GM21737 (cell line): ENCODE measurements at regions not wholly inside any gene's neighbourhood (a gene's known extent, or its start where the extent isn't known, plus 50 kb on each side); places are given as distances from the start of the nearest gene placed in this dataset.
"Not testable (repeated sequence)": the region's sequence is repeated elsewhere in the genome, so short reads cannot be mapped to it uniquely, and the experiment has no call there.

Experiments
- ATAC-seq: cut with Tn5 transposase; IDR thresholded peaks from one replicate; pipeline ENCODE4 v1.9.1; 2021; ENCODE audit warnings: mild to moderate bottlenecking, moderate library complexity; ENCODE audit not compliant: unreplicated experiment

DNA sequence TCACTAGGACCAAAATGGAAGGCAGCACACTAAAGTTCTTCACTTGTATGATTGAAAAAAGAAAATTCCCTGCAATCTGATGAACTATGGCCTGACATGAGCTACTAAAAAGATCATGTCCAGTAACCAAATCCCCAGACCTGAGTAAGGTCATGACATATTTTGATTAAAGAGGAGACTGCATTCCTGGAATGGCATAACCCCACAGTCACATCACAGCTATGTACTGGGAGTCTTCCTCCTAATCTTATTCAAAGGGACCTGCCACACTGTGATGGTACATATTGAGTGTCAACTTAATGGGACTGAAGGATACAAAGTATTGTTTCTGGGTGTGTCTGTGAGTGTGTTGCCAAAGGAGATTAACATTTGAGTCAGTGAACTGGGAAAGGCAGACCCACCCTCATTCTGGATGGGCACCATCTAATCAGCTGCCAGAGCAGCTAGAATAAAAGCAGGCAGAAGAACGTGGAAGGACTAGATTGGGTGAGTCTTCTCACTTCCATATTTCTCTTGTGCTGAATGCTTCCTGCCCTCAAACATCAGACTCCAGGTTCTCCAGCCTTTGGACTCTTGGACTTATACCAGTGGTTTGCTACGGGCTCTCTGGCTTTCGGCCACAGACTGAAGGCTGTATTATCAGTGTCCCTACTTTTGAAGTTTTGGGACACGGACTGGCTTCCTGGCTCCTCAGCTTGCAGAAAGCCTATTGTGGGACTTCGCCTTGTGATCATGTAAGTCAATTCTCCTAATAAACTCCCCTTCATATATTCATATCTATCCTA lies 345.0 kb downstream of the TMEM38B start:
- ATAC-seq = no peak

DNA sequence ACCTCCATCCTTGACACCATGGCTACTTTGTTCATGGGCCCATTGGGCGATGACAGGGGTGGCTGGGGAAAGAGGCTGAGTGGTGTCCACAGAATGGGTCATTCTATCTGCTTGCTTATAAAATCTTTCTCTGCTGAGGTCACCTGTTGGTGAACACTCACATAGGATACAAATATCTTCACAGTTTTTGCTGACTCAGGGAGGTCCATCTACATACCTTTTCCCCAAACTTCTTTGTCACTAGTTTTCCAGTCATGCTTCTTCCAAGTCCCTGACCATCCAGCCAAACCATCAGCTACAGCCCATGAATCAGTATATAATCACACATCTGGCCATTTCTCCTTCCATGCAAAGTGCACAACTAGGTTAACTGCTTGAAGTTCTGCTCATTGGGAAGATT lies 347.6 kb downstream of the TMEM38B start:
- ATAC-seq = not testable (repeated sequence)

DNA sequence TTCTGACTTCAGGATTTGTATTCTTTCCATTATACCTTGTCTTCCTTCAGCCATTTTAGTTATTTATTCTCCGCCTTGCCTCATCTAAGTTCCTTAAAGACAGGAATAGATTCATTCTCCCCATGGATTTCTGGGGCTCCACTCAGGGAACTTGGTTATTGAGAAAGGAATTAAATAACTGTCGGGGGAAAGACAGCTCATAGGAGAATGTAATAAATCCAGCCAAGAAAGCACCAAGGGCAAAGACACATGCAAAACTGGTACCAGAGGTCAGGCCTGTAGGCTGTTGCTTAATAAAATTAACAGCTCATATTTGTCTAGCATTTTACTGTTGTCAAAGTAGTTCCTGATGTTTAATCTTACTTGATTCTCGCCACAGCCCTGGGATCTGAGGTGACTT lies 357.2 kb downstream of the TMEM38B start:
- no peak for ATAC-seq

DNA sequence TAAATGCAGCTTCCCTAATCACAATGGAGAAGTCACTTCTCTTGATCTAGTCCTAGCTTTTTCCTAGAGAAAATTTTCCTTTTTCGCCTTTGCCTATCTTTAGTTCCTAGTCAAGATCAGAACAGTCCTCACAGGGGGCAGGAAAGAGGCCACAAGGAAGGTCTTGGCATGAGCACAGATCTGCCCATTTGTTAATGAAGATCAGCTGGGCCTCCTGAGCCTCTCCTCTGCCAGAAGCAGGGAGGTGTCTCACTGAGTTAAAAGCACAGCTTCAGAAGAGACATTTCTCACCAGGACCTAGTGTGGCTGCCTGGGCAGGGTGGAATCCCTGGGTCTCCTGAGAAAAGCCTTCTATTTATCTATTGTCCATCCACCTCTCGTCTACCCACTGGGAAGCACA lies 357.8 kb downstream of the TMEM38B start:
- no peak for ATAC-seq

DNA sequence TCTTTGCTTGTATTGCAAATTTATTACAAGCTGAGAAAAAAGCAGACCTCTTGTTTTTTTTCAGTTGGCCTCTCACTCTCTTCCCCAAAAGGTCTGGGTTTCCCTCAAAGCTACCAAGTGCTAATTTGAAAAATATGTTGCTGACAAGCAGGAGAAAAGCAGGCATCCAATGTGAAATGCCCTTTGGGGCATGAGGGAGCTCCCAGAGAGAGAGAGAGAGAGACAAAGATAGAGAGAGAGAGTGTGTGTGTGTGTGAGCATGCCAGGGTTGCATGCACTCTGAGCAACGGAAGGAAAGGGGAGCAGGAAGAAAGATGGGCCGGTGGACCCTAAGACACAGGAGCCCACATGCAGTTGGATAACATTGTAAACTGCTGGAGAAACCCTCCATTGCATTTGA lies 358.4 kb downstream of the TMEM38B start:
- no peak for ATAC-seq

DNA sequence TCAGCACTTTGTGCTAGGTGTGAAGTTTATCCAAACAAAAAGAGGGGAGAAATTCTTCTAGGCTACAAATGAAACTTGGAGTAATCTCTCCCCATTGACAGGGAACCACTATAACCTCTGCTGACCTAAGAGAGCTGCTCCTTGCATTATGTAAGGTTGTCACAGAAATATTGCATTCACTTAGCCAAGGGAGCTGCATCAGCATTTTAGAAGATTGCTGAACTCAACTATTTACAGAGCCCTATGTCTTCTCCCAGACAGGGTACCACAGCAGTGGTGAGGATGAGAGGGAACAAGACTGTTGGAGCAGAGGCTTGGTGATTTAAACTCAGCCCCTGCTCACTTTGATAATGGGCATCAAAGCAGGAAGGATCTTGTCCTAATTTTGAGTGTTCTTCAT lies 362.0 kb downstream of the TMEM38B start:
- ATAC-seq = no peak

DNA sequence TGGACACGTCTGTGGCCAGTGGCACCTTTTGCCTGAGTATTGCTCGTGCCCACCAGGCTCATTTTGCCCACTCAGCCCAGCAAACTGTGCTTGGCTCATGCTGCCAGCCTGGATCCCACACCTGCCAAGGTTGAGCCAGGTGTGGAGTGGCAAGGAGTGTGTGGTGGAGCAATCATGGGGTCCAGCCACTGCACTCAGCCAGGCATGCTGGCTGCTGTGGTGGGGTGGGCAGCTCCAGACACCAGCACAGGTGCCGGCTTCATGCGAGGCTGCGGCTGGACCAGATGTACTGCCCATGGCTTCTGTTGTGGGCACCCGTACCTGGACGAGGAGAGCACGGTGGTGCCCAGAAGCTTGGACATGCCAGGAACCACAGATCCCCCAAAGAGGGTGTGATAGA lies 364.1 kb downstream of the TMEM38B start:
- ATAC-seq = no peak

DNA sequence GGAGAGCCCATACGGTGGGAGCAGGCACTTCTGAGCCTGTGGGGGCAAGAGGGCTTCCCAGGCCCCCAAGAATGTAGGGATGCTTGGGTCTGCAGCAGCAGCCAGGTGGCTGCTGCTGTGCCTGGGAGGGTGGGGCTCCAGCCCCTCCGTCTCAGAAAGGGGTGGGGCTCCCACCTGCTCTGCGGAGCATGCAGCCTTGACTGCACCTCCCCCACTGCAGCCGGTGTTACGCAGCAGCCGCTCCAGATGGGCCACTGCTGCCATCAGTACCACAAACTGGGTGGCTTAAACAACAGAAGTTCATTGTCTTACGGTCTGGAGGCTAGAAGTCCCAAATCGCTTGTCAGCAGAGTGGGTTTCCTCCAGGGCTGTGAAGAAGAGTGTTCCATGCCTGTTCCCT lies 365.5 kb downstream of the TMEM38B start:
- no peak for ATAC-seq

DNA sequence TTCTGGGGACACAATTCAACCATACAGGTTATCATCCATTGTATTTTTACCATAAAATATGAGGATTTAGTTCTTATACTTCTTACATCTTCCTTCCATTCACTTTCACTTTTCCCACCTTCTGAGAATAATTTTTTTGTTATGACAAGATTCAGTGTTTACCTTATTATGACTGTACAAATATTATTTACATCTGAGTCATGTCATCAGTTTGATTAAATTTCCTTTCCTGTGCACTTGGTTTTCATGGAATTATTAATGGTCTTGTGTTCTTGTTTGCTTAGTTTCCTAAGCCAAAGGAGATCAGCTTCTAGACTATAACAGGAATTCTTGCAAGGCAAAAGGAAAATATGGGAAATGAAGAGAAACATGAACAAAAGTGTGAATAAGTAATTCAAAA lies 366.5 kb downstream of the TMEM38B start:
- no peak for ATAC-seq

DNA sequence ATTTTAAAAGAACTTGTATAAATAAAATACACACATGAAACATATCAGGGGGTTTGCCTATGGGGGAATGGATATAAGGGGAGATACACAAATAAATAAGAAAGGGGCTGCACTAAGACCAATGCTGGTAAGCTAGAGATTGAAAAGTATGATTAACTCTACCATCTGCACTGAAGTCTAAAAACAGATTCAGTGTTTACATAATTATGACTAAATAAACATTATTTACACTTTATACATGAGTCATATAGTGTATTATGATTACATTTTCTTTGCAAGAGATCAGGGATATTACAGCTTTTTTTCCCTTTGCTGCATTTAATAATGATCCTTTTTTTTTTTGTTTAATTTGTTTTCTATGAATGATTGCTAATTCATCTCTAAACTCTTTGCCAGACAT lies 367.9 kb downstream of the TMEM38B start:
- no peak for ATAC-seq

DNA sequence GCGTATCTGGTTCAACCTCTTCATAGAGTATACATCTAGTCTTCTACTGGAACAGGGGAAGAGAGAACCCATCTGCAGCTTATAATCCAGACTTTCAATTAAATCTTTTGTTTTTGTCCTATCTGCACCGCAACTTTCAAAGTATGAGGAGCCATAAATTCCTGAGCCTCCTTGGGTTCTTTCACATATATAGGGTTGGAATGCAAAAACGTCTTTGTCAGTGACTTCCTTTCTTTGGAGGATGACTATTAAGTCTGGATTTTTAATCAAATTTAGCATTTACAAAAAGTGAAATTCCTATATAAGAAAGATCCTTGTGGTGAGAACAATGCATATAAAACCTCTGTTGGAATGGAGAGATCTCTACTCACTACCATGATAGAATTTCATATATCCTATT lies 370.8 kb downstream of the TMEM38B start:
- no peak for ATAC-seq

DNA sequence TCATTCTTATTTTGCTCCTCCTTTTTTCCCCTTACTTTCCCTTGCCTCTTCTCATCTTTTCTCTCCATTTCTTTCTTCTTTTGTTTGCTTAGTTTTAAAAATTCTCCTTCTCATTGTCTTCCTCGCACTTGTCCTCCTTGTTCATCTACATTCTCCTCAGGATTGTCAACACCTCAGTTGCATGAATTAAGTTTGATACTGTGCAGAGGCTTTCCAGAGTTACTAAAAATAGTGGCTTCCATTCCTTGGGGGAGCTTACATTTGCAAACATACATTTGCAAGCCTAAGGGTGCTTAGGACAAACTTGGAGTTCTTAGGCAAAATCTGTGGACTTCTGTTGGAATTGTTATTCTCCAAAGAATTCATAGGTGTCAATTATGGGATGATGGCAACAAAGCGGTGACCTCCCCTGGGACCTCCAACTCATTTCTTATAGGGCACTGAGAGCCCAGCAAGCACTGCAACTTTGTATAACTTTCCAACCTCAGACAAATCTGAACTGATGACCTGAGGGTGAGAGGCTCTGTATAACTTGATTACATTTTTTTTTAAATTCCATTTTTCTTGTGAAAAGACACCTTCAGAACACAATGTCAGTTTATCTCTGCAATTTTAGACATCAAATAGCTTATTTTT lies 371.4 kb downstream of the TMEM38B start:
- no peak for ATAC-seq

DNA sequence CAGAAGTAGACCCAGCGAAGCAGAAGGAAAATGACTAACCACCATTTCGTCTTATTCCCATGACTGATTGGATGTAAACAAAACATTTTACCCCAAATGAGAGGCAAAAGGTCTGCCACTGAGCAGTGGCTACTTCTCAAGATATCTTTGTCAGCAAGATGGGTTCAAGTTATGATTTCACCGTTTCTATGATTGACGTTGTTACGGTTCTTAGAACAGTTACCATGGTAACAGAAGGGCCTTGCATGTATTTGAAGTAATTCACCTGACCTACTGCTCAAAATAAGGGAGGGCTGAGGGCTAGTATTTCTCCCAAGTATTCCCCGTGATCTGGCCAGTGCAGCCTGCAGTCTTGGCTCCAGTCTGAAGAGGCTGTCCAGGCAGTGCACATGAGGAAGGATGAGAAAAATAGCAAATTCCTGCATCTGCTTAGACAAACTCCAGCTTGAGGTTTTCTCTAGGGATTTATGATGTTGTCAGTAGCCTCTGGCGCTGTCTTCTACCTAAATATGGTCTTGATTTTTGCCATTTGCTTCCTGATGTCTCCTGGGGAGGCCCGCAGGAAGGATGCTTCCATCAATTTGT lies 372.7 kb downstream of the TMEM38B start:
- ATAC-seq = no peak

DNA sequence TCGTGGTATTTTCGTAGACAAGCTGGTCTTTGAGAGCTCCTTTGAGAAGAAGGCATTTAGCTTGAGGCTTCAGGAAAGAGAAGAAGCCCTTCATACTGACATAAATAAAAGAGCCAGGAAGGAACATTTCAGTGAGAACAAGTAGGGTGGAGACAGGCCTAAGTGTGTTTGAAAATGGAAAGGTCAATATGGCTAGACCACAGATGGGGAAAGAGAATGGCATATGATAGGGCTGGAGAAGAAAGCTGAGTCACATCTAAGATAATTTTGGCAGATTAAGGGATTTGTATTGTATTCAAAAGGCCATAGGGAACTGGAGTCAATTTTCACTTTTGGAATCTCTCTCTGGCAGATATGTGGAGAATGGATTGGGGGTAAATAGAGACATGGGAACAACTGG lies 374.9 kb downstream of the TMEM38B start:
- ATAC-seq = no peak

DNA sequence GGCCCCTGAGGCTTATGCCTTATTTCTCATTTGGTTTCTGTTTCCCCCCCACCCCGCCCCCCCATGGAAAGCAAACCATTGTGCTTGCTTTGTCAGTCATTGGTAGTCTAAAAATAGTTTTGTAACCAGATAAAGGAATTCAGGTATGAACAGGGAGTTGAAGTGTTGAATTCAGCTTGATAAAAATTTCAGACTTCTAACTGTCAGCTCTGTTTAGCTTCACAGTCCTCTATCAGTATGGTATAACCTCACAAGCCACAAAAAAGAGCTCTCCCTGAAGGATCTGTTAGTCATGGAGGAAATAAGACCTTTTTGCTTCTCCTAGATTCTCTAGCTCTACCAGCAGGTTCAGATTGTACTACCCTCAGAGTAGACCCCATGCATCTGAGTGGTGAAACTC lies 378.1 kb downstream of the TMEM38B start:
- no peak for ATAC-seq

DNA sequence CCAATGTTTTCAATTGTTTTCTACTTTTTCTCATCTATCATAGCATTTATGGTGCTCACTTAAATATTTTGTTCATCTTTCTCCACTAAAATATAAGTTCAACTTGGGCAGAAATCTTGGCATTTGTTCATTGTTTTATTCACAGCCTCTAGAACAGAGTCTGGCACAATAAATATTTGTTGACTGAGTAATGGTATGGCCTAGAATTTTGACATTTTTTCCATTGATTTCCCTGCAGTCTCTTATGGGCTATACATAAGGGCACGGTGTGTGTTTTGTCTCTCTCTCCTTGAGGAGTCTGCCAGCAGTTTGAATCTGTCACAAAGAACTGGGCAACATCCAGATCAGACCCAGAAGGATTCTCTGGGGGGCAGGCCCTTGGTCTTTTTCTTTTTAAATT lies 379.7 kb downstream of the TMEM38B start:
- no peak for ATAC-seq

DNA sequence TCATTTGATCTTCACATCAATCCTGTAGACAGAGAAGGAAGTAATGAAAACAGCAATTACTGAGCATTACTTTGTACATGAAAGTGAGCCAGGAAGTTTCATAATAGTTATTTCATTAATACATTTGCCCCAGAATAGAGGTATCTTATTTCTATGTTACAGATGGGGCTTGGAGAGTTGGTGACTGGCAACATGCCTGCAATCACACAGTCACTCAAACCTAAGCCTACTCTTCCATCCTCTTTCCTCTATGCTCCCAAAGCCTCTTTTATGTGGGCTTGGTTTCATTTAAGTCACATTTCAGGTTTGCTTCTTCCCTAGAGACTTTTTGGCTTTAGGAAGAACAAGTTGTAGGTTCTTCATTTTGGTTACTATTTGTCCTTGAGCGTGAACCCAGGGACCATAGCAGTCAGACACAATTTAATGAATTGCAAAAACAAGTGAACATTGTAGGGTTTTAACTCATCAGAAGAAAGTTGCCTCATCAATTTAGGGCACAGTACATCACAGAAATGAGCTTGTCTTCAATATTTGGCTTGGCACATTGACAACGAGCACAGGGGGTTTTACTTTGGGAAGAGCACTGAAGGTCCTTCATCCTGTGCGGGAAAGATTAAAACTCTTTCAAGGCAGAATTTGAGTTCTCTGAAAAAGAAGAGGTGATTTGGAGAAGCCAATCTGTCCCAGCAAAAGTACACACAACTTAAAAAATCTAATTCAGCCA lies 381.1 kb downstream of the TMEM38B start:
- ATAC-seq = no peak

DNA sequence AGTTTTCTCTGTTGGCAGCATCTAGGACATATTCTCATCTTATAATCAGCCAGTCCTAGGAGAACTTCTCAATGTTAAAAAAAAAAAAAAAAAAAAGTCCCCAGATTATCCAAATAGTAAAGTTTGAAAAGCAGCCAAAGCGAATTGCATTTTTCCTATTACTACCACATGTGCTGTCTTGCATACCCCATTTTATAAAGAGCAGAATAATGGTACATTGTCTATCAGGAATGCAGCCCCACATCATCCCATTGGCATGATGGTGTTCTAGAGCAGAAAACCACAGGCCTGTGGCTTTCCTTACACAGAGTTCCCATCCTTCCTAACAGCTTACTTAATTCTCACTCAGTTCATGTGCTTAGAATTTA lies 381.6 kb downstream of the TMEM38B start:
- ATAC-seq = no peak

DNA sequence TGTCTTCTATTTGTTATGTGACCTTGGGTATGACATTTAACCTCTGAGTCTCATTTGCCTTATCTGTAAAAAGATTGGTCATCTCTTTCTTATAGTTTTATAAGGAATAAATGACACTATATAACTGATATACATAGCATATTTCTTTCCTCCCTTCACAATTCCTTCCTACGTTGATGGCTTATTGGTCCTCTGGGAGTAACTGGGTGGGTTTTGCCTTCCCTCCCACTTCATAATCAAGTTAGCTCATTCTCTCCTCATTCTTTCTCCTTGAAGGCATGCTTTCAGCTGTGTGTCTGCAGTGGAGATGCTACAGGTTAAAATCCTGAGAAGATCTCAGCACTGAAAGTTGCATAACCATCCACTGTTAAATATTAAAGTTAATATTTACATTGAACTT lies 382.4 kb downstream of the TMEM38B start:
- no peak for ATAC-seq

DNA sequence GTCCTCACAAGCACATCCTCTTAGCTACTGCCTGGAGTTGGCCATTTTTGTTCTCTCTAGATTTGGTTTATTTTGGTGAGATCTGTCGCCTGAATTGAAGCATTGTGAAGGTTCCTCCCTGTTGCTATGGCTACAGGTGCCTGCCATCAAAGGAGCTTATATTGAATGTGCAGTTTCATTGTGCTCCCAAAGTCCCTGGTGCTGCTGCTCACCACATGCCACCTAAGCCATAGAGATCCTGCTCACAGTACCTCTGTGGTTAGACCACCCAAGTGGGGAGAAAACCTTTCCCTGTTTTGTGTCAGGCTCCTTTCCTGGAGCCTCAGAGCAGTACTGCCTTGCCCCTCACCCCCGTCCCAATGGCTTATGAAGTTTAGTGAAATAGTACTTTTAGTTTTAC lies 383.4 kb downstream of the TMEM38B start:
- ATAC-seq = no peak

DNA sequence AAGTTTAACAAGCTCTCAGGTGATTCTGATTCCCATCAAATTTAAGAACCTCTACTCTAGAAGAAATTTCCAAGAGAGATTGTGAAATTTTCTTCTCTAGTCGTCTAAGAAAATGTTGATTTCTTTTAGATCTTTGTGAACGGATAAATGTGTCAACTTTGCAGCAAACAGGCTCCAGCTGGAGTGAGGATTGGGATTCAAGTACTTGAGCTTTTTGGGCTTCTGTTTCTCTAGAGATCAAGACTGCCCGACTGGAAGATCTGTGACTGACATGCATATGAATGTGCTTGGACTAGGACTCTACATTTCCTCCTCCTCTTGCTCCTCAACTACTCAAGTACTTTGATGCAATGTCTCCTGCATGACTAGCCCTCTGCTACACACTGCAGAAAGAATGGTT lies 388.3 kb downstream of the TMEM38B start:
- ATAC-seq = no peak

DNA sequence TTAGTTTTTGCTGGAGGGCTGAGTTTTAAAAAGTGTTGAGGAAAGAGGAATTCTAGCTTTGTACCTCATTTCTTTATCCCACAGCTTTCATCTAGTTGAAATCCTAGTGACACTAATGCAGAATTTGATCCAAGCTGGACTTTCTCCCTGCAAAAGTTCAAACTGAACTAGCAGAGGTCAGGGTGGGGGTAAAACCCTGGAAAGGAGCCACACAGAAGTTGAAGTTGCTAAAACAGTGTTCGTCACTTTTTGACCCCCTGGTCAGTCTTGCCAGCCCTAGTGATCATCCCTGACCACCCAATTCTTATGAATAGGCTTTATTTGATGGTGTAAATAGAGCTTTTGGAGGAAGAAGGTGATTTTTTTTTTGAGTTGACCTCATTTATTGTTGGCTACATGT lies 390.4 kb downstream of the TMEM38B start:
- no peak for ATAC-seq
